CD4-positive, alpha-beta memory T cell (primary cell): ENCODE measurements at regions not wholly inside any gene's neighbourhood (a gene's known extent, or its start where the extent isn't known, plus 50 kb on each side); places are given as distances from the start of the nearest gene placed in this dataset.

Experiments
- CTCF ChIA-PET: fragments of 350-600 bp; sonication (Branson Sonifier 250); formaldehyde crosslinking; loops from one replicate; lab custom pipeline; 2021; ENCODE audit warnings: inconsistent platforms; ENCODE audit not compliant: partially characterized antibody; lab: Charles Lee
- POLR2A ChIA-PET: fragments of 350-600 bp; sonication (Branson Sonifier 250); formaldehyde crosslinking; loops from one replicate; lab custom pipeline; 2021; ENCODE audit not compliant: partially characterized antibody; lab: Charles Lee
- DNase-seq, 5 donors: peaks; one replicate each; pipeline versions ENCODE4 v3.0.0 to v3.0.0-alpha.2; 2020 to 2022; ENCODE audit warnings: mixed read lengths in 1 of 5
- H3K27ac ChIP-seq: one replicate; pipeline ENCODE4 v1.7.0; 2013; ENCODE audit warnings: low read depth, low read length
- H3K27me3 ChIP-seq: 2 replicates; pipeline ENCODE4 v1.7.0; 2013; ENCODE audit warnings: mild to moderate bottlenecking, low read length, moderate library complexity; ENCODE audit not compliant: insufficient read depth
- H3K36me3 ChIP-seq: 2 replicates; pipeline ENCODE4 v1.7.0; 2013; ENCODE audit warnings: mild to moderate bottlenecking, low read length, moderate library complexity; ENCODE audit not compliant: insufficient read depth
- H3K4me1 ChIP-seq: 2 replicates; pipeline ENCODE4 v1.7.0; 2013; ENCODE audit warnings: mild to moderate bottlenecking, low read length, moderate library complexity; ENCODE audit not compliant: insufficient read depth
- H3K4me3 ChIP-seq, 2 donors: one replicate each; pipeline ENCODE4 v1.7.0; 2013; ENCODE audit warnings: low read length in 2 of 2, mild to moderate bottlenecking in 1 of 2
- H3K9me3 ChIP-seq, 2 donors: one replicate each; pipeline ENCODE4 v1.7.0; 2013; ENCODE audit warnings: low read length in 2 of 2, control low read depth in 1 of 2; ENCODE audit not compliant: control insufficient read depth in 1 of 2
- H3K27ac Mint-ChIP-seq, 7 donors: one replicate each; pipeline ENCODE4 v1.8.0; 2020 to 2021; ENCODE audit warnings: mixed read lengths in 7 of 7, mild to moderate bottlenecking in 6 of 7, inconsistent platforms in 3 of 7, moderate library complexity in 3 of 7
- H3K27me3 Mint-ChIP-seq, 2 donors: one replicate each; pipeline ENCODE4 v1.8.0; 2020 to 2021; ENCODE audit warnings: mixed read lengths in 2 of 2
- H3K36me3 Mint-ChIP-seq, 2 donors: one replicate each; pipeline ENCODE4 v1.8.0; 2020 to 2021; ENCODE audit warnings: mixed read lengths in 2 of 2, inconsistent platforms in 1 of 2, mild to moderate bottlenecking in 1 of 2
- H3K4me1 Mint-ChIP-seq, 4 donors: one replicate each; pipeline ENCODE4 v1.8.0; 2020 to 2021; ENCODE audit warnings: mixed read lengths in 4 of 4, mild to moderate bottlenecking in 1 of 4
- H3K4me3 Mint-ChIP-seq, 8 donors: one replicate each; pipeline ENCODE4 v1.8.0; 2020 to 2021; ENCODE audit warnings: mixed read lengths in 8 of 8, mild to moderate bottlenecking in 7 of 8, moderate library complexity in 6 of 8, inconsistent platforms in 3 of 8
- H3K9me3 Mint-ChIP-seq, 8 donors: one replicate each; pipeline ENCODE4 v1.8.0; 2020 to 2021; ENCODE audit warnings: mixed read lengths in 8 of 8, mild to moderate bottlenecking in 5 of 8, inconsistent platforms in 3 of 8, moderate library complexity in 1 of 8
- intact Hi-C: fragments of 100-400 bp; cut with micrococcal nuclease; formaldehyde crosslinking; loops from one replicate; pipeline ENCODE4 v1.15.1; 2023

- POLR2A ChIA-PET, result no interaction called here
- CTCF ChIA-PET, result interaction anchor here (1.4 kb wide), 1 partner anchor 10 kb away, joined by 4 read pairs; no protein-coding TSS in a partner anchor
- Mint-ChIP-seq H3K27me3 (peaks cover 0 to 2% of the 10 kb centered on the region in 2 donors), H3K9me3 (peaks cover 0 to 5% (median under 1%) of the 10 kb centered on the region in 8 donors), H3K27ac (no peak overlapping the region), H3K36me3 (no peaks in the 10 kb centered on the region), H3K4me3 (no peak overlapping the region), H3K4me1 (no peaks in the 10 kb centered on the region)
- Histone ChIP-seq H3K9me3 (no peaks in the 10 kb centered on the region), H3K27me3 (no peaks in the 10 kb centered on the region), H3K4me3 (no peak overlapping the region), H3K27ac (no peak overlapping the region), H3K4me1 (no peaks in the 10 kb centered on the region), H3K36me3 (no peaks in the 10 kb centered on the region)
- DNase-seq, result no peak
- intact Hi-C loops, result no loop called here
Measured at GRCh38 chr5:91946870-91947269, 563.8 kb upstream of the ARRDC3 start.

- Mint-ChIP-seq H3K4me3 (no peak overlapping the region), H3K27me3 (peaks cover 0 to 2% of the 10 kb centered on the region in 2 donors), H3K27ac (no peak overlapping the region), H3K4me1 (no peaks in the 10 kb centered on the region), H3K36me3 (no peaks in the 10 kb centered on the region), H3K9me3 (peaks cover 0 to 3% (median 0%) of the 10 kb centered on the region in 8 donors)
- Histone ChIP-seq H3K27me3 (no peaks in the 10 kb centered on the region), H3K27ac (no peak overlapping the region), H3K36me3 (no peaks in the 10 kb centered on the region), H3K4me1 (no peaks in the 10 kb centered on the region), H3K4me3 (no peak overlapping the region), H3K9me3 (no peaks in the 10 kb centered on the region)
- ChIA-PET POLR2A (no interaction called here), CTCF (no interaction called here)
- intact Hi-C loops, result loop anchor here (1.0 kb wide), 1 partner anchor 38 kb away; no protein-coding TSS in a partner anchor
- no peak for DNase-seq
Measured at GRCh38 chr5:91941588-91941987, 558.5 kb upstream of the ARRDC3 start.

- Histone ChIP-seq H3K4me3 (no peak overlapping the region), H3K27me3 (no peaks in the 10 kb centered on the region), H3K36me3 (no peaks in the 10 kb centered on the region), H3K9me3 (no peaks in the 10 kb centered on the region), H3K27ac (no peak overlapping the region), H3K4me1 (no peaks in the 10 kb centered on the region)
- DNase-seq, result no peak
- POLR2A ChIA-PET, result no interaction called here
- Mint-ChIP-seq H3K27me3 (no peaks in the 10 kb centered on the region), H3K9me3 (peaks cover 0 to 2% (median 0%) of the 10 kb centered on the region in 8 donors), H3K4me1 (no peaks in the 10 kb centered on the region), H3K4me3 (no peak overlapping the region), H3K36me3 (no peaks in the 10 kb centered on the region), H3K27ac (no peak overlapping the region)
- CTCF ChIA-PET, result no interaction called here
- intact Hi-C loops, result no loop called here
Measured at GRCh38 chr5:91938441-91938840, 555.3 kb upstream of the ARRDC3 start.

- POLR2A ChIA-PET, result no interaction called here
- CTCF ChIA-PET, result interaction anchor here (1.0 kb wide), 1 partner anchor 10 kb away, joined by 4 read pairs; no protein-coding TSS in a partner anchor
- Histone ChIP-seq H3K27me3 (no peaks in the 10 kb centered on the region), H3K9me3 (no peaks in the 10 kb centered on the region), H3K4me3 (no peak overlapping the region), H3K4me1 (no peaks in the 10 kb centered on the region), H3K27ac (no peak overlapping the region), H3K36me3 (no peaks in the 10 kb centered on the region)
- Mint-ChIP-seq H3K4me1 (no peaks in the 10 kb centered on the region), H3K4me3 (no peak overlapping the region), H3K27ac (no peak overlapping the region), H3K36me3 (no peaks in the 10 kb centered on the region), H3K27me3 (no peaks in the 10 kb centered on the region), H3K9me3 (peaks cover 0 to 2% (median 0%) of the 10 kb centered on the region in 8 donors)
- DNase-seq, result no peak
- intact Hi-C loops, result no loop called here
Measured at GRCh38 chr5:91937121-91937520, 554.0 kb upstream of the ARRDC3 start.

GRCh38 chr5:91929522-91929817 lies 546.4 kb upstream of the ARRDC3 start:
- Histone ChIP-seq H3K9me3 (no peaks in the 10 kb centered on the region), H3K4me1 (no peaks in the 10 kb centered on the region), H3K27me3 (no peaks in the 10 kb centered on the region), H3K27ac (no peak overlapping the region), H3K4me3 (no peak overlapping the region), H3K36me3 (no peaks in the 10 kb centered on the region)
- no peak overlapping the region for H3K27ac Mint-ChIP-seq
- intact Hi-C loops, result loop anchor here (10.0 kb wide), 1 partner anchor 1985 kb away; no protein-coding TSS in a partner anchor
- POLR2A ChIA-PET, result no interaction called here
- DNase-seq, result no peak
- no peaks in the 10 kb centered on the region for H3K4me1 Mint-ChIP-seq
- H3K27me3 Mint-ChIP-seq, result no peaks in the 10 kb centered on the region
- H3K4me3 Mint-ChIP-seq, result no peak overlapping the region
- CTCF ChIA-PET, result no interaction called here
- H3K9me3 Mint-ChIP-seq, result peaks cover 0 to 1% (median 0%) of the 10 kb centered on the region in 8 donors
- no peaks in the 10 kb centered on the region for H3K36me3 Mint-ChIP-seq

- CTCF ChIA-PET, result no interaction called here
- no peaks in the 10 kb centered on the region for H3K27me3 Mint-ChIP-seq
Measured at GRCh38 chr5:91928754-91929521, 545.8 kb upstream of the ARRDC3 start.

GRCh38 chr5:91927439-91927838 lies 544.3 kb upstream of the ARRDC3 start:
- Mint-ChIP-seq H3K36me3 (no peaks in the 10 kb centered on the region), H3K4me3 (no peak overlapping the region), H3K27me3 (no peaks in the 10 kb centered on the region), H3K27ac (no peak overlapping the region), H3K4me1 (no peaks in the 10 kb centered on the region), H3K9me3 (peaks cover 0 to 2% (median 0%) of the 10 kb centered on the region in 8 donors)
- H3K27me3 ChIP-seq, result no peaks in the 10 kb centered on the region
- no peaks in the 10 kb centered on the region for H3K9me3 ChIP-seq
- H3K36me3 ChIP-seq, result no peaks in the 10 kb centered on the region
- no peaks in the 10 kb centered on the region for H3K4me1 ChIP-seq
- no peak overlapping the region for H3K27ac ChIP-seq
- no peak for DNase-seq
- intact Hi-C loops, result loop anchor here (10.0 kb wide), 1 partner anchor 1987 kb away; no protein-coding TSS in a partner anchor
- ChIA-PET CTCF (no interaction called here), POLR2A (no interaction called here)
- H3K4me3 ChIP-seq, result no peak overlapping the region

More at GRCh38 chr5:91928754-91929521, 545.8 kb upstream of the ARRDC3 start:
- H3K4me1 ChIP-seq, result no peaks in the 10 kb centered on the region
- POLR2A ChIA-PET, result no interaction called here
- H3K36me3 ChIP-seq, result no peaks in the 10 kb centered on the region
- H3K4me3 ChIP-seq, result no peak overlapping the region
- no peak overlapping the region for H3K27ac ChIP-seq
- no peaks in the 10 kb centered on the region for H3K9me3 ChIP-seq
- DNase-seq, result no peak
- H3K36me3 Mint-ChIP-seq, result no peaks in the 10 kb centered on the region
- H3K4me1 Mint-ChIP-seq, result no peaks in the 10 kb centered on the region
- intact Hi-C loops, result loop anchor here (10.0 kb wide), 1 partner anchor 1986 kb away; no protein-coding TSS in a partner anchor
- H3K27ac Mint-ChIP-seq, result no peak overlapping the region
- H3K9me3 Mint-ChIP-seq, result peaks cover 0 to 2% (median 0%) of the 10 kb centered on the region in 8 donors
- H3K4me3 Mint-ChIP-seq, result no peak overlapping the region
- H3K27me3 ChIP-seq, result no peaks in the 10 kb centered on the region
